ENCODE measurements at regions not wholly inside any gene's neighbourhood (a gene's known extent, or its start where the extent isn't known, plus 50 kb on each side); places are given as distances from the start of the nearest gene placed in this dataset.

- no peak for FAIRE-seq
Measured at GRCh38 chr11:56932572-56933220, 56.0 kb upstream of the OR5AK2 start.

DNA sequence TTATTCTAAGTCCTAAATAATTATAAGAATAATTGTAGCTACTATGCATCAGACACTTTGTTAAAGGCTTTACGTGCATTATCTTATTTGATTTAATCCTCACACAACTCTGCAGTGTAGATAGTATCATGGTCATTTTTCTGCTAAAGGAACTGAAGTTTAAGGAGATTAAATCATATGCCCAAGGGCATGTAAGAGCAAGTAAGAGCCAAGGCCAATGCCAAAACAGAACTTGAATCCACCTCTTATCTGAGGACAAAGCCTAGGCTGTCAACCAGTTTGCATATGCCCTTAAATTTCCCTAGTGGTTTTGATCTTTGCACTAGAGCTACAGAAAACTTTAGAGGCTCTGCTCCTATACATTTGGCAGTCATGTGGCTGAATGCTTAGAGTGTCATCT is 65.6 kb upstream of the OR5AK2 start:
- FAIRE-seq: no peak

GRCh38 chr11:56922421-56922820 is 66.3 kb upstream of the OR5AK2 start:
- FAIRE-seq: no peak

DNA sequence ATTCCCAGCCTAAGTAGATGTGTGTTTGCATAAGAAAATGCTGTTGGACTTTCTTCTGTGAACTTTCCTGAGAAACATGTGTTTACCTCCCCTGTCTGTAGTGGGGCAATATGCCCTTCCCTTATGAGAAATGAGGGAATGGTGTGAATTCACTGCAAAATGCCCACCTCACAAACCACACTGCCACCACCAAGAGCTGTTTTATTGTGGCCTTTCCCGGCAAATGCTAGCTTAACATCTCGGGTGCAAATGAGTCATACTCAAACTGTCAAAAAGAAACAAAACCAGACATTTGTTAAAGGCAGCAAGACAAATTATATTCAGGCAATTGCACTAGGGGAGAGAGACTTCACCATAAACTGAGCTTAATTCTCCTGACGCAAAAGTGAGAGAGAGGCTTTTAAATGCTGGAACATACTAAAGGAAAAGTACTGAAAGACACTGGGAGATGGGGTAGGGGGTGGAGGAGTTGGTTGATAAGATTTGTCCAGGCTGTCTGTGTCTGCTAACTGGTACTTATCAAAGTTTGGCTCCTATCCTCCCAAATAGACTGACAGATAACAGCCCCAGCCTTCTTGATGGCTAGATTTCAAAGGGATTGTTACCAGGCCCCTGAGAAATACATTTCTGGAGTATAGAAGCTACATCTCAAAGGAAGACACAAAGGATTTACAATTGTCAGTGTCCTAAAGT is 70.9 kb upstream of the OR5AK2 start:
- FAIRE-seq: no peak

DNA sequence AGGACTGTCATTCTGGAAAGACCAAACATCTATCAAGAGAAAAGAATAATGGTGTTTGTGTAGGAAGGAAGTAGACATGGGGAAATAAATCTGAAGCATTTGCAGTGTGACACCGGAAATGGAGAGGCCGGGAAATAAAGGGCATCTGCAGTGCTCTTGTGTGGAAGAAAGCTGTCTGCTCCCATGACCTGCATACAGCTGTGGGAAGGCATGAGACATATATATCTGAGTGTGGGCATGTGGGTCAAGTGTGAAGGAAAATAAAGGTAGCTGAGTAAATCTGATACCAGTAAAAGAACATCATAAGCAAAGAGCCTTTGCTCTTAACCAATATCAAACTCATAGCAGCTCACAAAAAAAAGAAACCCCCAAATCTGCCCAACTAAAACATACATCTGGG is 72.1 kb upstream of the OR5AK2 start:
- FAIRE-seq: no peak

GRCh38 chr11:56916162-56916561 is 72.6 kb upstream of the OR5AK2 start:
- no peak for FAIRE-seq

DNA sequence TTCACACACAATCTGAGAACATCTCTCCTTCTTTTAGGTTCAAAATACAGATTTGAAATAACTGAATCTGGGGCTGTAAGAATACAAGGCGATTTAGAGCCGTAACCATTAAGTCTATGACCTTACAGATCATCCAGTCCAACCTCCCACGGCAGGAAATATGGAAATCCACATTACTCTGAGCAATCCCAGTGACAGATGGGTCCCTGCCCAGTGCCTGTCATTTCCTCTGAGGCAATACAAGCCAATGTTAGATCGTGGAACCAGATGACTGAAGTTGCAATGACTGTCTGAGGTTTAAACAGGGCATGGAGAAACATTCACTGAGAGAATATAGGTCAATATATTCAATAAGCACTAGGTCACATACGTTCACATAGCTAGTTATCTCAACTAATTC is 77.4 kb upstream of the OR5AK2 start:
- no peak for FAIRE-seq

DNA sequence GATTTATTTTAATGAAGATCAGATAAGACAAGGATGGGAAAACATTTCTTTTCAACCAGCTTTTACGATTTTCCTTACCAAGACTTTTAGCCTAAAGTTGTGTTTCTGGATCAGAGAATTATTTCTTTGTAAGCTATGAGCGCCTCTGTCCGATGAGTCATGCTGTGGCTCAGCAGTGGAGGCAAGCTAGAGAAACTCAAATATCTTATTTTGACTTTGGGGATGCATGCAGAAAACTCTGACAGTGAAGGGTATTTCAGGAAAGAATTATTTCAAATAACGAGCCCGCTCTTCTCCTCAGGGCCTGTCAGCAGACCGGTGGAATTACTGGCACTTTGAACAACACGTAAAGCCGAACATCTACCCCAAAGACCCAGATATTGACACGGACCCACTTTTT is 77.9 kb upstream of the OR5AK2 start:
- FAIRE-seq: no peak

GRCh38 chr11:56910046-56910773 is 78.5 kb upstream of the OR5AK2 start:
- FAIRE-seq: no peak

DNA sequence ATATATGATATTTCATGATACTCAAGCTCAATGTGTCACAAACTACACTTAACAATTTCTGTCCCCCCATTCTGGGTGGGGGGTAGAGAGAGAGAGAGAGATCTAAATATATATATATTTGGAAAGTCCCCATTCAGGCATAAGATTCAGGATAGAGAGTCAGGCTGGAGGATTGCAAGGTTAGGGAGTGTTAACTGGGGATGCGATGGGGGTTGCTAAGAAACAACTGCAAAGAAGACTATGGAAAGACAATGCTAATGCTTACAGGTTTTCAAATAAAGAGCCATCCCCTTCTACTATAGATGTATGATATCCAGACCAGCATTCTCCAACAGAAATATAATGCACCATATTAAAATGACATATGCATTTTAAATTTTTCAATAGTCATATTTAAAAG is 79.2 kb upstream of the OR5AK2 start:
- FAIRE-seq: no peak

DNA sequence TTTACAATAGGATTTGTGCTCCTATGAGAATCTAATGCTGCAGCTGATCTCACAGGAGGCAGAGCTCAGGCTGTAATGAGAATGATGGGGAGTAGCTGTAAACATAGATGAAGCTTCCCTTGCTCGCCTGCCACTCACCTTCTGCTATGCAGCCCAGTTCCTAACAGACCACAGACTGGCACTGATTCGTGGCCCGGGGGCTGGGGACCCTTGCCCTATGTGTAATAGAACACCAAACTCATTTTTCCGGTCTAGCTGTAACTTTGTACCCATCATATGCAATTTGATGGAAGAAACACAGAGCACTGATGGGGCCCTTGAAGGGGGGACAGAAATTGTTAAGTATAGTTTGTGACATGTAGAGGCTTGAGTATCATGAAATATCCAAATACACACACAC is 79.6 kb upstream of the OR5AK2 start:
- FAIRE-seq: no peak

GRCh38 chr11:56906683-56907148 is 82.0 kb upstream of the OR5AK2 start:
- FAIRE-seq: no peak

DNA sequence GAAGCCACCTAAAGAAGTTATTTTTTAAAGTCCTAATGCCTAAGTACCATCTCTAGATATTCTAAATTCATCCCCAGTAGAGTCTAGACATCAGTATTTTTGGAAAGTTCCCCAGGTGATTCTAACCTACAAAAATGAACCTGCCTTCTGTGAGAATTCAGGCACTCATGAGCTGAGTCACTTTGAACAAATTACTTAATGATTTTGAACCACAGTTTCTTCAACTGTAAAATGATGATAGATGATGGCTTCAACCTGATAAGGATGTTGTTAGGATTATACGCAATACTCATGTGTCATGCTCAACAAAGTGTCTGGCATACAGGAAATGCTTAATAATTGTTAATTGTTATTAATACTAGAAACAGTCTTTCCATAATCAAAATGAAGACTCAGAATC is 82.8 kb upstream of the OR5AK2 start:
- FAIRE-seq: no peak

GRCh38 chr11:56905442-56905841 is 83.3 kb upstream of the OR5AK2 start:
- FAIRE-seq: no peak

DNA sequence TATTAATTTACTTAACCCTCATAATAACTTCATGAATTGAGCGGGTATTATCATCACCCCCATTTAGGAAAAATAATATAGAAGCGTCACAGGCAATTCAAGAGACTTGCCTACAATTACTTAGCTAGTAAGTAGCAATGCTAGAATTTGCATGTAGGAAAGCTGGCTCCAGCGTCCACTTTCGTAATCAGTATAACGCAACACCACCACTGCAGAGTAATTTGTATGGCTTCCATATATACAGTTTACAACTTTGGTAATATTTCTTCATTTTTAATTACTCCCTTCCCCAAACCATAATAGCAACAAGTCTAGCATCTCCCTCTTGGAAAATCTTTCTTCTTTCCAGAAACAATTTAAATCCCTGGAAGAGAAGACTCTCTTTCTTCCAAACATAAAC is 89.9 kb upstream of the OR5AK2 start:
- no peak for FAIRE-seq

GRCh38 chr11:56890584-56891305 is 98.0 kb upstream of the OR5AK2 start:
- no peak for FAIRE-seq

- no peak for FAIRE-seq
Measured at GRCh38 chr11:56889986-56890385, 98.7 kb upstream of the OR5AK2 start.

DNA sequence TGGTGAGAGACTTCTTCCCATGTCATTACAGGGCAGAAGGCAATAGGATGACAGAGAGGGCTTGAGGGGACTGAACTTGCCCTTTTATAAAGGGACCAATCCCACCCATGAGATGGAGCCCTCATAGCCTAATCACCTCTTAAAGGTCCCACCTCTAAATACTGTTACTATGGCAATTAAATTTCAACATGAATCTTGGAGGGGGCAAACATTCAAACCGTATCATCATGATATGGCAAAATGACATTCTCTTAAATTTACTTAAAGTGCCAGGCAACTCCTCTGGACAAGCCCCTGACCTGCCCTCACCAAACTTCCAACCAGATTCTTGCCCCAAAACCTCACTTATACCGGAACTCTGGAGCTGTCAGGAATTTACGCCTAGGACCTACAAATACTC is 100.8 kb upstream of the OR5AK2 start:
- no peak for FAIRE-seq

- FAIRE-seq: no peak
Measured at GRCh38 chr11:56886455-56886854, 102.3 kb upstream of the OR5AK2 start.

DNA sequence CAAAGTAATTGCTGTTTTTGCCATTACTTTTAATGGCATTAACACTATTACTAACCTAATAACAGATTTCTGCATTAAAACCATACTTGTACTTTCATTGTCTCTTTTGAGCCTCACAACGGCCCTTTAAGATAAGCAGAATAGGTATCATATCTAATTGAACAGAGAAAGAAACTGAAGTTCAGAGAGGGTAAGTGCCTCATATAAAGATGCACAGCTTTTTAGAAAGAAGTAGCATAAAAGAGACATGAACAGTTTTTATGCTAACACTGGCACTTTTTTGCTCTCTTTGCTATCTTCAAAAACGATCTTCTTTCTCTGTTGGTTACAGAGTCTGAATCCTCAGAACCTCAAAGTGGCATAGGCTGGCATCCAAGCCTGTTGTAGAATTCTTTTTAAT is 102.9 kb upstream of the OR5AK2 start:
- no peak for FAIRE-seq

DNA sequence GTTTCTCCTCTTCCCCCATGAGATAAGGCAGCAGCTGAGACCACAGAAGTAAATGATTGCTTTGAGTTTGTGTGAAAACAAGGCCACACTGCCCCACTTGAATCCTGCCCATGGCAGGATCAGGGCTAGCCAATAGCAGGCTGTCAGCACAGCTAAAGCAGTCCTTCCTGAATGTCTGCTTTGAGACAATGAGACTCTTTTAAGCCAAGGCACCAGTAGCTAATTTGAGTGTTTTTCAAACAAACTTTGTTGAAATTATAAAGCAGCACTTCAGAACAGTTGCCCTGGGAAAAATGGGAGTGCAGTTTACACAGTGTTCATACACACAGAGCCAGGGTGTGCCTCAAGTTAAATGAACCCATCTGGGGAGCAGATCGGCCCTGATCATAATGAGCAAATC is 103.5 kb upstream of the OR5AK2 start:
- FAIRE-seq: no peak

DNA sequence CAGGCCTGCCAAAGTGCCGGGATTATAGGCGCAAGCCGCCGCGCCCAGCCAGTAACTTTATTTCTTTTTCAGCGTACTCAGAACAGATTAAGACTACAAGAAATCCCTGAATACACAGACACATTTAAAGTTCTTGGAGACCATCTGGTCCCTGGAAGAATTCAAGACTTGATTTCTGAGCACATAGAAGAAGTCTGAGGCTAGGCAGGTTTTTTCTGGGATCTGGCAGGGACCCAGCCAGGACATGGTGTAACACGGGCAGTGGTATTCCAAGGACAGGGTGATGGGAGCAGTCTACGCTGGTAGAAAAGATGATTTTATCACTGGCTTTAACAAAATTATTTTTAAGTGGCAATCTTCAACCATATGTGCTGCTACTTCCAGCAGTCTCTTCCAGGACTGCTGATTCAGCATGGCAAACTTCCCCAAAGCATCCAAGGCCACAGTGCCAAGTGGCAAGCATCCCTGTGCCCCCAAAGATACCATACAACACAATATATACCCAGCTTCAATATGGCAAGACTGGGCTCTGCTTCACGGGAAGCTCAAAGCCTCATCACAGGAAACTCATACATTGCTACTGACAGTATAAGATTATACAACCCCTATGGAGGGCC is 105.2 kb upstream of the OR5AK2 start:
- FAIRE-seq: no peak

Measured in islet of Langerhans (tissue), 1 donor.